HEK293T (cell line): ENCODE measurements at regions not wholly inside any gene's neighbourhood (a gene's known extent, or its start where the extent isn't known, plus 50 kb on each side); places are given as distances from the start of the nearest gene placed in this dataset.

ENCODE experiments used
- CTCF ChIA-PET: fragments of 350-600 bp; formaldehyde crosslinking; extraction: SDS; loops from one replicate; lab custom pipeline; 2021; ENCODE audit warnings: antibody characterized with exemption, inconsistent platforms; lab: Yijun Ruan, JAX
- POLR2A ChIA-PET: fragments of 350-600 bp; formaldehyde crosslinking; extraction: SDS; loops from one replicate; lab custom pipeline; 2020; ENCODE audit warnings: antibody characterized with exemption, inconsistent platforms; lab: Yijun Ruan, JAX
- DNase-seq: peaks from one replicate; pipeline ENCODE4 v3.0.0; 2012; ENCODE audit warnings: mixed read lengths; ENCODE audit errors: extremely low spot score
- ARNT ChIP-seq: fragments of 450-650 bp; IDR thresholded peaks from 2 replicates; pipeline ENCODE4 v1.6.1; 2017; ENCODE audit warnings: mild to moderate bottlenecking
- BHLHE40 ChIP-seq: fragments of 450-650 bp; IDR thresholded peaks from 2 replicates; pipeline ENCODE4 v1.6.1; 2016; ENCODE audit warnings: mild to moderate bottlenecking, moderate library complexity, borderline replicate concordance
- CTBP1 ChIP-seq: fragments of 450-650 bp; IDR thresholded peaks from 2 replicates; pipeline ENCODE4 v1.6.1; 2016; ENCODE audit warnings: borderline replicate concordance
- ELF4 ChIP-seq: fragments of 450-650 bp; IDR thresholded peaks from 2 replicates; pipeline ENCODE4 v1.6.1; 2017; ENCODE audit warnings: antibody characterized with exemption
- FOXA1 ChIP-seq: fragments of 450-650 bp; IDR thresholded peaks from 2 replicates; pipeline ENCODE4 v1.6.1; 2016; ENCODE audit warnings: mild to moderate bottlenecking
- FOXK2 ChIP-seq: fragments of 450-650 bp; IDR thresholded peaks from 2 replicates; pipeline ENCODE4 v1.6.1; 2016; ENCODE audit warnings: mild to moderate bottlenecking
- FOXM1 ChIP-seq: fragments of 450-650 bp; IDR thresholded peaks from 2 replicates; pipeline ENCODE4 v1.6.1; 2017; ENCODE audit warnings: mild to moderate bottlenecking, borderline replicate concordance
- HDGF ChIP-seq: fragments of 450-650 bp; IDR thresholded peaks from 2 replicates; pipeline ENCODE4 v1.6.1; 2017; ENCODE audit warnings: antibody characterized with exemption, borderline replicate concordance
- L3MBTL2 ChIP-seq: fragments of 450-650 bp; conservative IDR thresholded peaks from 2 replicates; pipeline ENCODE4 v1.6.1; 2016; ENCODE audit warnings: mild to moderate bottlenecking
- LEF1 ChIP-seq: fragments of 450-650 bp; IDR thresholded peaks from 2 replicates; pipeline ENCODE4 v1.6.1; 2017; ENCODE audit warnings: mild to moderate bottlenecking, borderline replicate concordance
- NFRKB ChIP-seq: fragments of 450-650 bp; IDR thresholded peaks from 2 replicates; pipeline ENCODE4 v1.6.1; 2016; ENCODE audit warnings: mild to moderate bottlenecking, moderate library complexity
- PKNOX1 ChIP-seq: fragments of 450-650 bp; IDR thresholded peaks from 2 replicates; pipeline ENCODE4 v1.6.1; 2016
- SP1 ChIP-seq: fragments of 450-650 bp; IDR thresholded peaks from 2 replicates; pipeline ENCODE4 v1.6.1; 2017
- SUZ12 ChIP-seq: fragments of 450-650 bp; IDR thresholded peaks from 2 replicates; pipeline ENCODE4 v1.6.1; 2016; ENCODE audit warnings: mild to moderate bottlenecking
- TARDBP ChIP-seq: fragments of 450-650 bp; IDR thresholded peaks from 2 replicates; pipeline ENCODE4 v1.6.1; 2016
- ZNF384 ChIP-seq: fragments of 450-650 bp; IDR thresholded peaks from 2 replicates; pipeline ENCODE4 v1.6.1; 2016

- CTCF ChIA-PET, result no interaction called here
- TF ChIP-seq HDGF, result no peak
- no peak for TF ChIP-seq SUZ12
- no peak for TF ChIP-seq CTBP1
- TF ChIP-seq NFRKB, result no peak
- no peak for TF ChIP-seq ELF4
- no peak for TF ChIP-seq ZNF384
- no peak for TF ChIP-seq FOXA1
- TF ChIP-seq SP1, result no peak
- no peak for TF ChIP-seq ARNT
- no peak for TF ChIP-seq TARDBP
- no peak for DNase-seq
- POLR2A ChIA-PET, result no interaction called here
Measured at GRCh38 chr4:34363842-34364241, 1880.5 kb downstream of the ARAP2 start.

GRCh38 chr4:34365946-34366345 is 1878.4 kb downstream of the ARAP2 start:
- CTCF ChIA-PET, result no interaction called here
- POLR2A ChIA-PET, result no interaction called here
- TF ChIP-seq L3MBTL2 (no peak), TARDBP (no peak)
- DNase-seq, result no peak

- CTCF ChIA-PET, result no interaction called here
- POLR2A ChIA-PET, result no interaction called here
- no peak for TF ChIP-seq ARNT
- no peak for TF ChIP-seq BHLHE40
- TF ChIP-seq ELF4, result no peak
- no peak for TF ChIP-seq SP1
- TF ChIP-seq SUZ12, result no peak
- TF ChIP-seq CTBP1, result no peak
- TF ChIP-seq ZNF384, result no peak
- no peak for TF ChIP-seq NFRKB
- TF ChIP-seq TARDBP, result no peak
- no peak for TF ChIP-seq HDGF
- no peak for TF ChIP-seq L3MBTL2
- TF ChIP-seq FOXM1, result no peak
- TF ChIP-seq PKNOX1, result no peak
- TF ChIP-seq LEF1, result no peak
- no peak for TF ChIP-seq FOXK2
- no peak for DNase-seq
Measured at GRCh38 chr4:34371676-34372075, 1872.6 kb downstream of the ARAP2 start.

GRCh38 chr4:34372815-34373214 is 1871.5 kb downstream of the ARAP2 start:
- no peak for DNase-seq
- POLR2A ChIA-PET, result no interaction called here
- TF ChIP-seq ZNF384 (no peak), PKNOX1 (no peak), LEF1 (no peak), ARNT (no peak), TARDBP (no peak), FOXM1 (no peak), L3MBTL2 (no peak), FOXK2 (no peak), NFRKB (no peak), FOXA1 (no peak), CTBP1 (no peak), SUZ12 (no peak)
- CTCF ChIA-PET, result no interaction called here

GRCh38 chr4:34373456-34373855 is 1870.9 kb downstream of the ARAP2 start:
- DNase-seq, result no peak
- TF ChIP-seq ARNT (no peak), BHLHE40 (no peak), SUZ12 (no peak), CTBP1 (no peak), ELF4 (no peak), LEF1 (no peak), FOXA1 (no peak), PKNOX1 (no peak), HDGF (no peak), FOXK2 (no peak), ZNF384 (no peak), FOXM1 (no peak), SP1 (no peak), L3MBTL2 (no peak), NFRKB (no peak), TARDBP (no peak)
- CTCF ChIA-PET, result no interaction called here
- POLR2A ChIA-PET, result no interaction called here

GRCh38 chr4:34412233-34412632 is 1832.1 kb downstream of the ARAP2 start:
- ChIA-PET POLR2A (no interaction called here), CTCF (no interaction called here)
- TF ChIP-seq CTBP1, result no peak
- TF ChIP-seq ELF4, result no peak
- no peak for TF ChIP-seq PKNOX1
- TF ChIP-seq ZNF384, result no peak
- TF ChIP-seq TARDBP, result no peak
- no peak for TF ChIP-seq NFRKB
- no peak for TF ChIP-seq FOXA1
- TF ChIP-seq SP1, result no peak
- TF ChIP-seq FOXK2, result no peak
- no peak for TF ChIP-seq BHLHE40
- no peak for TF ChIP-seq HDGF
- TF ChIP-seq ARNT, result no peak
- TF ChIP-seq L3MBTL2, result no peak
- TF ChIP-seq SUZ12, result no peak
- TF ChIP-seq LEF1, result no peak
- no peak for TF ChIP-seq FOXM1
- no peak for DNase-seq
